ENCODE measurements at regions not wholly inside any gene's neighbourhood (a gene's known extent, or its start where the extent isn't known, plus 50 kb on each side); places are given as distances from the start of the nearest gene placed in this dataset.
"Not testable (repeated sequence)": the region's sequence is repeated elsewhere in the genome, so short reads cannot be mapped to it uniquely, and the experiment has no call there.

DNA sequence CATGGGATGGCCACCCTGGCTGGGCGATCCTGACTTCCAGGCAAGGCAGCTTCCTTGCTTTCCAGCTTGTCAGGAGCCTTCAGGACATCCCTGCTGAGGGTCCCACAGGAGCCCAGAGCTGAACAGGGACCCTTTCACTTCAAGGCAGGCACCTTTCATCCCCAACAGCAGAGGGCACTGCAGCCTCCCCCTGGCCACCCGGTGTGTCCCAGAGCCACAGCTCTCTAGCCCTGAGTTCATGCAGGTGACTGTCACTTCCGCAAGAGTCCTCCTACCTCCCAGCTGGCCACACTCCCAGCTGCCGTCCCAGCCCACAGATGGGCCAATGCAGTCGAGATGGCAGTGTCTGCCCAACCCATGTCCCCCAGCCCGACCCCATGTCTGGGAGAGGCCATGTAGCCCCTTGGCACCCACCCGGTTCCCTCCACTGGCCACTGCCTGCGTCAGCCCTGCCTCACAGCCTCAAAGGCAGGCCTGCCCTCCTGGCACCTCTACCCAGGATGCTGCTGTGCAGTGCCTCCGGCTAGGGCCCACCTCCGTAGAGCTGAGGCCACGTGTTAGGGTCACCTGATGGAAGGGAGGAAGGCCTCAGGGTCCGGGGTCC, 248.3 kb downstream of the CCDC74A start:
- CTCF ChIA-PET (ENCODE audit: unreplicated experiment): not testable (repeated sequence)

DNA sequence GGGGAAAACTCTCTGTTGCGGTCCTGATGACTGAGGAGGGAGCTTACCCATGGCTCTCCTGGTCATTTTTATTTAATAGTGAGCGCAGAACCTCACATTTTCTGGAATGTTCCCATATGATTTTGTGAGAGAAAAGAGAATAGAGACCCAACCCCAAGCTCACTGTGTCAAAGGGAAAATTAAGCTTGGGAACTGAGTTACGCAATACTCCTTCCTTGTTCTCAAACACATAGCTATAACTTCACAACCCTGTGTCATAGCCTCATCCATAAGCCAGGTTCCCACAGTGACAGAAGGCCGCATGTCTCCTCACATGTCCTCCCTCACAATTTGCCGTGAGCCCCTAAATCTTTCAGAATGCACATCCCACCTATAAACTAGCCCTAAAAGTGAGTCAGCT, 252.8 kb downstream of the CCDC74A start:
- POLR2A ChIA-PET; H3K9me3 ChIP-seq (ENCODE audit: low read length); H3K27ac ChIP-seq (ENCODE audit: low read depth, low read length, poor library complexity, severe bottlenecking); CTCF ChIA-PET (ENCODE audit: unreplicated experiment); DNase-seq (ENCODE audit: low spot score); BruUV-seq (replicated peaks); H3K4me1 ChIP-seq (ENCODE audit: insufficient read depth, low read length, poor library complexity, severe bottlenecking); H3K4me2 ChIP-seq (ENCODE audit: low read length); H3K9me2 ChIP-seq (ENCODE audit: insufficient read depth, low read length); H4K20me1 ChIP-seq (ENCODE audit: insufficient read depth, low read length); H2AFZ ChIP-seq (ENCODE audit: low read length); H3K4me3 ChIP-seq (ENCODE audit: low read depth, low read length, poor library complexity, severe bottlenecking); intact Hi-C loops (cut with micrococcal nuclease; ENCODE audit: unreplicated experiment); H3K36me3 ChIP-seq (ENCODE audit: insufficient read depth, low read length); H3K79me2 ChIP-seq (ENCODE audit: insufficient read depth, low read depth, low read length): not testable (repeated sequence)

More for the DNA sequence above, 248.3 kb downstream of the CCDC74A start:
- H3K27ac ChIP-seq (ENCODE audit: low read depth, low read length, poor library complexity, severe bottlenecking); intact Hi-C loops (cut with micrococcal nuclease; ENCODE audit: unreplicated experiment); H4K20me1 ChIP-seq (ENCODE audit: insufficient read depth, low read length); H3K79me2 ChIP-seq (ENCODE audit: insufficient read depth, low read depth, low read length); H3K4me2 ChIP-seq (ENCODE audit: low read length); H3K4me3 ChIP-seq (ENCODE audit: low read depth, low read length, poor library complexity, severe bottlenecking); BruUV-seq (replicated peaks); H3K4me1 ChIP-seq (ENCODE audit: insufficient read depth, low read length, poor library complexity, severe bottlenecking); DNase-seq (ENCODE audit: low spot score); H3K36me3 ChIP-seq (ENCODE audit: insufficient read depth, low read length); POLR2A ChIA-PET; H3K9me2 ChIP-seq (ENCODE audit: insufficient read depth, low read length); H3K9me3 ChIP-seq (ENCODE audit: low read length); H2AFZ ChIP-seq (ENCODE audit: low read length): not testable (repeated sequence)
- TF ChIP-seq, protein P1, sequence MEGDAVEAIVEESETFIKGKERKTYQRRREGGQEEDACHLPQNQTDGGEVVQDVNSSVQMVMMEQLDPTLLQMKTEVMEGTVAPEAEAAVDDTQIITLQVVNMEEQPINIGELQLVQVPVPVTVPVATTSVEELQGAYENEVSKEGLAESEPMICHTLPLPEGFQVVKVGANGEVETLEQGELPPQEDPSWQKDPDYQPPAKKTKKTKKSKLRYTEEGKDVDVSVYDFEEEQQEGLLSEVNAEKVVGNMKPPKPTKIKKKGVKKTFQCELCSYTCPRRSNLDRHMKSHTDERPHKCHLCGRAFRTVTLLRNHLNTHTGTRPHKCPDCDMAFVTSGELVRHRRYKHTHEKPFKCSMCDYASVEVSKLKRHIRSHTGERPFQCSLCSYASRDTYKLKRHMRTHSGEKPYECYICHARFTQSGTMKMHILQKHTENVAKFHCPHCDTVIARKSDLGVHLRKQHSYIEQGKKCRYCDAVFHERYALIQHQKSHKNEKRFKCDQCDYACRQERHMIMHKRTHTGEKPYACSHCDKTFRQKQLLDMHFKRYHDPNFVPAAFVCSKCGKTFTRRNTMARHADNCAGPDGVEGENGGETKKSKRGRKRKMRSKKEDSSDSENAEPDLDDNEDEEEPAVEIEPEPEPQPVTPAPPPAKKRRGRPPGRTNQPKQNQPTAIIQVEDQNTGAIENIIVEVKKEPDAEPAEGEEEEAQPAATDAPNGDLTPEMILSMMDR (conservative IDR thresholded peaks at IDR 0.05; ENCODE audit: low read length): 0 out of 2 replicates have a peak, but pooled peaks have one; percentile 25

DNA sequence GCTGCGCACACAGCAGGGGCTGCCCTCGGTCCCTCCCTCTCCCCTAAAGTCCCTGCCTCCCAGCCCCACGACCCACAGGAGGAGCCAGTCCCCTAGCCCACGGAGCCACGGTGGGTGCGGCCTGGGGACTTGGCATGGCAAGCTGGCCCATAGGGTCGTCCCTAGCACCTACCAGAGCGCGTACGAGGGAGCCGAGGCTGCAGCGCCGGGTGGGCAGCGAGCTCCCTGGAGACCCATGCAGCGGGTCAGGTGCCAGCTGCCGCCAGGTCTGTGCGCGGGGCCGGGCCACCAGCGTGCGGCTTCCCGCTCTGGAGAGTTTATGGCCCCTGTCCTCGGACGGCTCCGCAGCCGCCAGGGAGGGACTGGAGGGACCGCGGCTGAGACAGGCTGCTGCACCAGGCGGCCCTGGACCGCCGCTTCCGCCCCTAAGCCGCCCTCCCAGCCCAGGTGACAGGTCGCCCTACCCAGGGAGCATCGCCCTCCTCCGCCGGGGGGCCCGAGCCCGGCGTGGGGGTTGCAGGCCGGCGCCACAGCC, 273.6 kb downstream of the CCDC74A start:
- 0 out of 2 replicates have a peak overlapping the region, but pooled peaks have one; percentile 14 for H2AFZ ChIP-seq (ENCODE audit: low read length)

More for the DNA sequence above, 273.6 kb downstream of the CCDC74A start:
- Histone ChIP-seq H3K9me2 (ENCODE audit: insufficient read depth, low read length) (no peaks in the 10 kb centered on the region), H3K9me3 (ENCODE audit: low read length) (no peaks in the 10 kb centered on the region), H3K4me3 (ENCODE audit: low read depth, low read length, poor library complexity, severe bottlenecking) (peak overlapping the region; percentile 40), H3K27ac (ENCODE audit: low read depth, low read length, poor library complexity, severe bottlenecking) (no peak overlapping the region), H3K4me1 (ENCODE audit: insufficient read depth, low read length, poor library complexity, severe bottlenecking) (peaks cover 4% of the 10 kb centered on the region), H3K4me2 (ENCODE audit: low read length) (peak overlapping the region; percentile 58), H3K79me2 (ENCODE audit: insufficient read depth, low read depth, low read length) (no peaks in the 10 kb centered on the region), H3K36me3 (ENCODE audit: insufficient read depth, low read length) (no peaks in the 10 kb centered on the region), H4K20me1 (ENCODE audit: insufficient read depth, low read length) (no peaks in the 10 kb centered on the region)
- CTCF ChIA-PET (ENCODE audit: unreplicated experiment): interaction anchor here (0.6 to 1.1 kb wide), 2 partner anchors 129 to 1264 kb away, joined by 3 to 4 read pairs; no protein-coding TSS in a partner anchor
- intact Hi-C loops (cut with micrococcal nuclease; ENCODE audit: unreplicated experiment): loop anchor here (5.0 to 10.0 kb wide), 3 partner anchors 346 to 649 kb away; no protein-coding TSS in a partner anchor
- POLR2A ChIA-PET: no interaction called here
- BruUV-seq (replicated peaks): no TSS peak
- DNase-seq (ENCODE audit: low spot score): no peak
- no peak for TF ChIP-seq EZH2phosphoT487 (IDR thresholded peaks at IDR 0.05; ENCODE audit: borderline replicate concordance, low read depth, low read length)
- TF ChIP-seq, protein P1 (conservative IDR thresholded peaks at IDR 0.05; ENCODE audit: low read length): no peak
